Endothelial cell of umbilical vein (primary cell): ENCODE measurements at regions not wholly inside any gene's neighbourhood (a gene's known extent, or its start where the extent isn't known, plus 50 kb on each side); places are given as distances from the start of the nearest gene placed in this dataset.

Source experiments
- CTCF ChIP-seq, 2 donors: IDR thresholded peaks; 1 replicate in 1 of 2; 2 replicates in 1 of 2; pipeline ENCODE4 v1.5.1; 2011; ENCODE audit warnings: low read length in 2 of 2, mild to moderate bottlenecking in 2 of 2, moderate library complexity in 2 of 2, control low read depth in 1 of 2, inconsistent platforms in 1 of 2, low read depth in 1 of 2; ENCODE audit not compliant: insufficient read depth in 1 of 2; ENCODE audit errors: extremely low read depth in 1 of 2
- EZH2 ChIP-seq: IDR thresholded peaks from 2 replicates; pipeline ENCODE4 v1.6.1; 2012; ENCODE audit warnings: borderline replicate concordance, low read depth, mild to moderate bottlenecking, moderate library complexity, low read length, inconsistent platforms; ENCODE audit not compliant: severe bottlenecking
- MYC ChIP-seq: IDR thresholded peaks from one replicate; pipeline ENCODE4 v1.6.1; 2011; ENCODE audit warnings: mild to moderate bottlenecking, low read depth, low read length
- POLR2A ChIP-seq: IDR thresholded peaks from 2 replicates; pipeline ENCODE4 v1.6.1; 2012; ENCODE audit warnings: low read depth, mild to moderate bottlenecking, control low read depth, low read length

- TF ChIP-seq CTCF (IDR thresholded peaks at IDR 0.05; ENCODE audit: extremely low read depth in 1 of 2, insufficient read depth in 1 of 2, low read depth in 1 of 2, low read length in 2 of 2) = no peak
- TF ChIP-seq EZH2 = no peak
- TF ChIP-seq POLR2A = no peak
- no peak for TF ChIP-seq MYC
Measured at GRCh38 chrX:40827331-40827730, 92.0 kb upstream of the MED14 start.
